Colonic mucosa (tissue), 4 donors: ENCODE measurements at regions not wholly inside any gene's neighbourhood (a gene's known extent, or its start where the extent isn't known, plus 50 kb on each side); places are given as distances from the start of the nearest gene placed in this dataset.

ENCODE experiments used
- DNase-seq: peaks from one replicate; pipeline ENCODE4 v3.0.0-alpha.2; 2020
- H3K27ac ChIP-seq: fragments of 200-600 bp; one replicate; pipeline ENCODE4 v1.8.0; 2021
- H3K27me3 ChIP-seq: fragments of 200-600 bp; one replicate; pipeline ENCODE4 v1.8.0; 2021
- H3K36me3 ChIP-seq: fragments of 200-600 bp; one replicate; pipeline ENCODE4 v1.8.0; 2021
- H3K4me1 ChIP-seq: fragments of 200-600 bp; one replicate; pipeline ENCODE4 v1.8.0; 2021; ENCODE audit warnings: mild to moderate bottlenecking
- H3K4me3 ChIP-seq: fragments of 200-600 bp; one replicate; pipeline ENCODE4 v1.8.0; 2021
- H3K9ac ChIP-seq, 2 donors: one replicate each; pipeline ENCODE4 v1.7.0; 2013; ENCODE audit warnings: control low read depth in 2 of 2, low read depth in 2 of 2, low read length in 2 of 2
- H3K9me3 ChIP-seq: fragments of 200-600 bp; one replicate; pipeline ENCODE4 v1.8.0; 2021
- CTCF ChIP-seq: fragments of 200-600 bp; IDR thresholded peaks from one replicate; pipeline ENCODE4 v1.8.0; 2022; ENCODE audit warnings: antibody characterized with exemption, mild to moderate bottlenecking
- intact Hi-C: fragments of 100-400 bp; cut with DNase I; formaldehyde crosslinking; loops from one replicate; pipeline ENCODE4 v1.14.1; 2022
- donor health status: healthy.
- donor health status: DM: no; HTN: no; CAD: no.
- donor health status: DM: no; HTN: no; CAD: no.

GRCh38 chr17:52477824-52478699 lies 319.5 kb upstream of the CA10 start:
- Histone ChIP-seq H3K9me3 (no peaks in the 10 kb centered on the region), H3K4me3 (no peak overlapping the region), H3K36me3 (no peaks in the 10 kb centered on the region), H3K27ac (no peak overlapping the region), H3K9ac (no peak overlapping the region), H3K4me1 (no peaks in the 10 kb centered on the region), H3K27me3 (no peaks in the 10 kb centered on the region)
- DNase-seq: peak; percentile 22
- intact Hi-C loops: no loop called here
- TF ChIP-seq CTCF: no peak

- no peak overlapping the region for H3K27ac ChIP-seq
- DNase-seq: no peak
- H3K9ac ChIP-seq: no peak overlapping the region
- no peaks in the 10 kb centered on the region for H3K36me3 ChIP-seq
- no peaks in the 10 kb centered on the region for H3K27me3 ChIP-seq
- no peak for TF ChIP-seq CTCF
- H3K4me1 ChIP-seq: no peaks in the 10 kb centered on the region
- intact Hi-C loops: no loop called here
- no peaks in the 10 kb centered on the region for H3K9me3 ChIP-seq
- no peak overlapping the region for H3K4me3 ChIP-seq
Measured at GRCh38 chr17:52476638-52477313, 318.3 kb upstream of the CA10 start.

- TF ChIP-seq CTCF: no peak
- Histone ChIP-seq H3K9ac (no peak overlapping the region), H3K9me3 (no peaks in the 10 kb centered on the region), H3K27ac (no peak overlapping the region), H3K36me3 (no peaks in the 10 kb centered on the region), H3K27me3 (no peaks in the 10 kb centered on the region), H3K4me3 (no peak overlapping the region), H3K4me1 (no peaks in the 10 kb centered on the region)
- DNase-seq: no peak
- intact Hi-C loops: loop anchor here (5.0 kb wide), 1 partner anchor 88 kb away; no protein-coding TSS in a partner anchor
Measured at GRCh38 chr17:52470553-52470952, 312.0 kb upstream of the CA10 start.

GRCh38 chr17:52465407-52465806 lies 306.9 kb upstream of the CA10 start:
- H3K27me3 ChIP-seq: no peaks in the 10 kb centered on the region
- intact Hi-C loops: no loop called here
- H3K27ac ChIP-seq: no peak overlapping the region
- H3K9me3 ChIP-seq: no peaks in the 10 kb centered on the region
- no peak overlapping the region for H3K9ac ChIP-seq
- no peak for DNase-seq
- H3K36me3 ChIP-seq: no peaks in the 10 kb centered on the region
- no peak for TF ChIP-seq CTCF
- H3K4me3 ChIP-seq: no peak overlapping the region
- no peaks in the 10 kb centered on the region for H3K4me1 ChIP-seq

GRCh38 chr17:52451294-52451861 lies 292.9 kb upstream of the CA10 start:
- Histone ChIP-seq H3K27me3 (no peaks in the 10 kb centered on the region), H3K36me3 (no peaks in the 10 kb centered on the region), H3K9ac (no peak overlapping the region), H3K27ac (no peak overlapping the region), H3K4me3 (no peak overlapping the region), H3K9me3 (no peaks in the 10 kb centered on the region), H3K4me1 (no peaks in the 10 kb centered on the region)
- DNase-seq: no peak
- intact Hi-C loops: no loop called here
- TF ChIP-seq CTCF: no peak
